ENCODE measurements at regions not wholly inside any gene's neighbourhood (a gene's known extent, or its start where the extent isn't known, plus 50 kb on each side); places are given as distances from the start of the nearest gene placed in this dataset.
A peak's percentile ranks its signal among the peaks of the same experiment; 100 is the strongest.

GRCh38 chr14:40887912-40888311 is 718.8 kb upstream of the LRFN5 start:
- Histone ChIP-seq H3K9me3 (ENCODE audit: control insufficient read depth, insufficient read depth, low read length) (no peaks in the 10 kb centered on the region), H3K27ac (ENCODE audit: low read depth, low read length) (no peak overlapping the region), H3K36me3 (ENCODE audit: control insufficient read depth, insufficient read depth, low read length) (no peaks in the 10 kb centered on the region), H3K27me3 (ENCODE audit: control insufficient read depth, insufficient read depth, low read length) (no peaks in the 10 kb centered on the region), H3K4me1 (ENCODE audit: control insufficient read depth, insufficient read depth, low read length) (no peaks in the 10 kb centered on the region), H3K4me3 (ENCODE audit: low read depth, low read length) (no peak overlapping the region)
- no CpG with 5 or more reads among the region's 2 CpGs for WGBS (ENCODE audit: insufficient coverage)
- no peak for DNase-seq (ENCODE audit: low read depth in 4 of 6, low spot score in 6 of 6)

GRCh38 chr14:40870252-40870651 is 736.4 kb upstream of the LRFN5 start:
- peak in 2 of 6 donors; percentile 7 to 53 for DNase-seq (ENCODE audit: low read depth in 4 of 6, low spot score in 6 of 6)
- no peaks in the 10 kb centered on the region for H3K27me3 ChIP-seq (ENCODE audit: control insufficient read depth, insufficient read depth, low read length)
- peaks cover 3% of the 10 kb centered on the region for H3K9me3 ChIP-seq (ENCODE audit: control insufficient read depth, insufficient read depth, low read length)
- no CpG with 5 or more reads among the region's 1 CpG for WGBS (ENCODE audit: insufficient coverage)
- H3K4me3 ChIP-seq (ENCODE audit: low read depth, low read length): no peak overlapping the region
- H3K4me1 ChIP-seq (ENCODE audit: control insufficient read depth, insufficient read depth, low read length): no peaks in the 10 kb centered on the region
- no peak overlapping the region for H3K27ac ChIP-seq (ENCODE audit: low read depth, low read length)
- no peaks in the 10 kb centered on the region for H3K36me3 ChIP-seq (ENCODE audit: control insufficient read depth, insufficient read depth, low read length)

DNA sequence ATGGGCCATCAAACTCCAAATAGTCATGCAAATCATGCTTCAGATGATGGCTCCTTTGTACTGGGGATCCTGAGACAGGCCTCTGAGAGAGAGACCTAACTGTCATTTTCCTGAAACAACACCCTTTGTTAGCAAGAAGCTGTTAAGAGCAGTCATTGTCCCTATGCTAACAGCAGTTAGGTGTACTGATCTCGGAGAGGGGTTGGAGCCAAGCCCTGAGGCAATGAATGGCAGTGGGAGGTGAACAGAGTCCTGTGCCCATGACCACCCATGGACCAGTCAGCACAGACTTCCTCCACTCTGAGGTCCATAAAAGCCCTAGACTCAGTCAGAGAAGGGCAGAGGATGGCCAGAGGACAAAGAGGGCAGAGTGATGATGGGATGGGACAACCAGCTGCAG is 747.6 kb upstream of the LRFN5 start:
- WGBS (ENCODE audit: insufficient coverage): no CpG with 5 or more reads among the region's 1 CpG

GRCh38 chr14:40855343-40855742 is 751.3 kb upstream of the LRFN5 start:
- Histone ChIP-seq H3K36me3 (ENCODE audit: control insufficient read depth, insufficient read depth, low read length) (no peaks in the 10 kb centered on the region), H3K4me3 (ENCODE audit: low read depth, low read length) (no peak overlapping the region), H3K27ac (ENCODE audit: low read depth, low read length) (no peak overlapping the region), H3K4me1 (ENCODE audit: control insufficient read depth, insufficient read depth, low read length) (no peaks in the 10 kb centered on the region), H3K27me3 (ENCODE audit: control insufficient read depth, insufficient read depth, low read length) (no peaks in the 10 kb centered on the region), H3K9me3 (ENCODE audit: control insufficient read depth, insufficient read depth, low read length) (no peaks in the 10 kb centered on the region)
- no peak for DNase-seq (ENCODE audit: low read depth in 4 of 6, low spot score in 6 of 6)
- WGBS (ENCODE audit: insufficient coverage): 95% methylated on average over 4 of the region's 6 CpGs

More for the DNA sequence above, 747.6 kb upstream of the LRFN5 start:
- no peak for DNase-seq (ENCODE audit: low read depth in 4 of 6, low spot score in 6 of 6)
- Histone ChIP-seq H3K4me1 (ENCODE audit: control insufficient read depth, insufficient read depth, low read length) (no peaks in the 10 kb centered on the region), H3K4me3 (ENCODE audit: low read depth, low read length) (no peak overlapping the region), H3K27ac (ENCODE audit: low read depth, low read length) (no peak overlapping the region), H3K27me3 (ENCODE audit: control insufficient read depth, insufficient read depth, low read length) (no peaks in the 10 kb centered on the region), H3K9me3 (ENCODE audit: control insufficient read depth, insufficient read depth, low read length) (no peaks in the 10 kb centered on the region), H3K36me3 (ENCODE audit: control insufficient read depth, insufficient read depth, low read length) (no peaks in the 10 kb centered on the region)

DNA sequence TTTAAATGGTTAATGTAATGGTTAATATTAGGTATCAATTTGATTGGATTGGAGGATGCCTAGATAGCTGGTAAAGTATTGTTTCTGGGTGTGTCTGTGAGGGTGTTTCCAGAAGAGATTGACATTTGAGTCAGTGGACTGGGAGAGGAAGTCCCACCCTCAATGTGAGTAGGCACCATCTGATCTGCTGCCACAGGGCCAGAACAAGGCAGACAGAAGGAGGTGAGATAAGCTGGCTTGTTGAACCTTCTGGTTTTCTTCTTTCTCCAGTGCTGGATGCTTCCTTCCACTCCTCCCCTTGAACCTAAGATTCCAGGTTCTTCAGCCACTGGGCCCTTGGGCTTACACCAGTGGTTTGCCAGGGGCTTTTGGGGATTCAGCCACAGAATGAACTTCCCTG is 756.5 kb upstream of the LRFN5 start:
- H3K36me3 ChIP-seq (ENCODE audit: control insufficient read depth, insufficient read depth, low read length): no peaks in the 10 kb centered on the region
- no peaks in the 10 kb centered on the region for H3K9me3 ChIP-seq (ENCODE audit: control insufficient read depth, insufficient read depth, low read length)
- no peak overlapping the region for H3K4me3 ChIP-seq (ENCODE audit: low read depth, low read length)
- DNase-seq (ENCODE audit: low read depth in 4 of 6, low spot score in 6 of 6): no peak
- H3K27me3 ChIP-seq (ENCODE audit: control insufficient read depth, insufficient read depth, low read length): no peaks in the 10 kb centered on the region
- H3K4me1 ChIP-seq (ENCODE audit: control insufficient read depth, insufficient read depth, low read length): no peaks in the 10 kb centered on the region
- no peak overlapping the region for H3K27ac ChIP-seq (ENCODE audit: low read depth, low read length)

DNA sequence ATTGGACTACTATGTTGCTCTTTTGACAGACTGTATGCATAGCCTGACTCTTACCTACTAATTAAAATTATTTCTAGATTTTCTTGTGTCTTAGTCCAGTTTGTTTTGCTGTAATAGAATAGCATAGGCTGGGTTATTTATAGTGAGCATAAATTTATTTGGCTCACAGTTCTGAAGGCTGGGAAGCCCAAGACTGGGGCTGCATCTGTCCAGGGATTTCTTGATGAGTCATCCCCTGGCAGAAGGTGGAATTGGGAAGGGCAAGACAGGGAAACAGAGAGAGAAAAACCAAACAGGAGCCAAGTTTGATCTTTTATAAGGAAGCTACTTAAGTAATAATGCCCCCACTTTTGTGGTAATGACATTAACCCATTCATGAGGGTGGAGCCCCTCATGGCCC is 759.2 kb upstream of the LRFN5 start:
- no peak overlapping the region for H3K27ac ChIP-seq (ENCODE audit: low read depth, low read length)
- DNase-seq (ENCODE audit: low read depth in 4 of 6, low spot score in 6 of 6): no peak

GRCh38 chr14:40842816-40843215 is 763.9 kb upstream of the LRFN5 start:
- no peak for DNase-seq (ENCODE audit: low read depth in 4 of 6, low spot score in 6 of 6)
- no peaks in the 10 kb centered on the region for H3K36me3 ChIP-seq (ENCODE audit: control insufficient read depth, insufficient read depth, low read length)
- no peaks in the 10 kb centered on the region for H3K4me1 ChIP-seq (ENCODE audit: control insufficient read depth, insufficient read depth, low read length)
- H3K27me3 ChIP-seq (ENCODE audit: control insufficient read depth, insufficient read depth, low read length): no peaks in the 10 kb centered on the region
- H3K4me3 ChIP-seq (ENCODE audit: low read depth, low read length): no peak overlapping the region
- H3K9me3 ChIP-seq (ENCODE audit: control insufficient read depth, insufficient read depth, low read length): peaks cover 2% of the 10 kb centered on the region
- H3K27ac ChIP-seq (ENCODE audit: low read depth, low read length): no peak overlapping the region

More for the DNA sequence above, 759.2 kb upstream of the LRFN5 start:
- no peaks in the 10 kb centered on the region for H3K4me1 ChIP-seq (ENCODE audit: control insufficient read depth, insufficient read depth, low read length)
- no peaks in the 10 kb centered on the region for H3K36me3 ChIP-seq (ENCODE audit: control insufficient read depth, insufficient read depth, low read length)
- H3K27me3 ChIP-seq (ENCODE audit: control insufficient read depth, insufficient read depth, low read length): no peaks in the 10 kb centered on the region
- no peak overlapping the region for H3K4me3 ChIP-seq (ENCODE audit: low read depth, low read length)
- H3K9me3 ChIP-seq (ENCODE audit: control insufficient read depth, insufficient read depth, low read length): no peaks in the 10 kb centered on the region

GRCh38 chr14:40841886-40842285 is 764.8 kb upstream of the LRFN5 start:
- Histone ChIP-seq H3K27me3 (ENCODE audit: control insufficient read depth, insufficient read depth, low read length) (no peaks in the 10 kb centered on the region), H3K4me1 (ENCODE audit: control insufficient read depth, insufficient read depth, low read length) (no peaks in the 10 kb centered on the region), H3K4me3 (ENCODE audit: low read depth, low read length) (no peak overlapping the region), H3K27ac (ENCODE audit: low read depth, low read length) (no peak overlapping the region), H3K9me3 (ENCODE audit: control insufficient read depth, insufficient read depth, low read length) (peaks cover 2% of the 10 kb centered on the region), H3K36me3 (ENCODE audit: control insufficient read depth, insufficient read depth, low read length) (no peaks in the 10 kb centered on the region)
- no CpG with 5 or more reads among the region's 1 CpG for WGBS (ENCODE audit: insufficient coverage)
- peak in 1 of 6 donors; percentile 9 for DNase-seq (ENCODE audit: low read depth in 4 of 6, low spot score in 6 of 6)

DNA sequence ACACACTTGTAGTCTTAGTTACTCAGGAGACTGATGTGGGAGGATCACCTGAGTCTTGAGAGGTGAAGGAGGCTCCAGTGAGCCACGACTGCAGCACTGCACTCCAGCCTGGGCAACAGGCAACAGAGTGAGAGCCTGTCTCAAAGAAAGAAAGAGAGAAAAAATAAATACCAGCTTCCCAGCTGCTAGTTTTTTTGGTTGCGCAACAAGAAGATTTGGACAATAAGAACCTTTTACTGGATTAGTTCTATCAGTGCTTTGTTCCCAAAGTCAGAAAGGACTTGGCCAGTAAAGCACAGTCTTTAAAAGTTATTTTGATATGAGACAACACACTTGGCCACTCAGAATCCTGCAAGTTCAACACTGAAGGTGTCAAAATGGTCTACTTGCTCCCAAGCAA is 768.1 kb upstream of the LRFN5 start:
- no peaks in the 10 kb centered on the region for H3K27me3 ChIP-seq (ENCODE audit: control insufficient read depth, insufficient read depth, low read length)
- WGBS (ENCODE audit: insufficient coverage): no CpG with 5 or more reads among the region's 2 CpGs

DNA sequence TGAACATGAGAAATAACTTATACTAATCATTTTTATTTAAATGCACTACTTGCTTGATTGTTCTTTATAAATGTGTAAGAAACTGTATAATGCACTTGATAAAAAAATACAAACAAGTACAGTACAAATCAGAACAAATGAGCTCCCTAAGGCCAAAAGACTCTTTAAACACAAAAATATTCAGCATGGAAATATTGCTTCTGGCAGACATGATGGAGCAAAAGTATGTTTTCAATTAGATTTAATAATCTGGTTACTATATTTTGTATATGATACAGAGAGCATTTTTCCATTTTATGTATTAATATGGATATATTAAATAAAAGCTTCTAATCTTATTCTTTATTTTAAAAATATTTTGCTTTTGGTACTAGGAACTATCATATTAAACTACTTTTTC is 800.2 kb upstream of the LRFN5 start:
- no peak overlapping the region for H3K27ac ChIP-seq (ENCODE audit: low read depth, low read length)
- no peaks in the 10 kb centered on the region for H3K36me3 ChIP-seq (ENCODE audit: control insufficient read depth, insufficient read depth, low read length)
- H3K9me3 ChIP-seq (ENCODE audit: control insufficient read depth, insufficient read depth, low read length): no peaks in the 10 kb centered on the region
- no peaks in the 10 kb centered on the region for H3K27me3 ChIP-seq (ENCODE audit: control insufficient read depth, insufficient read depth, low read length)
- no peak overlapping the region for H3K4me3 ChIP-seq (ENCODE audit: low read depth, low read length)
- no peaks in the 10 kb centered on the region for H3K4me1 ChIP-seq (ENCODE audit: control insufficient read depth, insufficient read depth, low read length)
- DNase-seq (ENCODE audit: low read depth in 4 of 6, low spot score in 6 of 6): no peak

More for the DNA sequence above, 768.1 kb upstream of the LRFN5 start:
- no peaks in the 10 kb centered on the region for H3K4me1 ChIP-seq (ENCODE audit: control insufficient read depth, insufficient read depth, low read length)
- H3K36me3 ChIP-seq (ENCODE audit: control insufficient read depth, insufficient read depth, low read length): no peaks in the 10 kb centered on the region
- no peak for DNase-seq (ENCODE audit: low read depth in 4 of 6, low spot score in 6 of 6)
- H3K9me3 ChIP-seq (ENCODE audit: control insufficient read depth, insufficient read depth, low read length): peaks cover 2% of the 10 kb centered on the region
- H3K27ac ChIP-seq (ENCODE audit: low read depth, low read length): no peak overlapping the region
- no peak overlapping the region for H3K4me3 ChIP-seq (ENCODE audit: low read depth, low read length)

DNA sequence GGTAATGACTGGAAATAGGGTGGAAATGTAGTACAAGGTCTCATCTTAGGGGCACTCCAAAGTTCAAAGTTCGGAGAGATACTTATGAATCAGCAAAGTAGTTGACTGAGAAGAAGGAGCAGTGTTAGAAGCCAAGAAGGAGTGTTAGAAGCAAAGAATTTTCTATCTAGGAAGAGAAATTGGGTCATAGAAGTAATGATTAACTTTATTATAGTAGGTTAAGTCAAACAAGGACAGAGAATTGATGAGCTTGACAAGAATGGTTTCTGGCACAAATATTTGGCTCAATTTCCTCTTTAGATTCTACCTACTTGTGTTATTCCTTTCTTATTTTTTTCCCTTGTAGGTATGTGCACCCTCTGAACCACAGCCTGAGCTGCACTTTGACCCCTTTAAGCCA is 810.5 kb upstream of the LRFN5 start:
- Histone ChIP-seq H3K4me3 (ENCODE audit: low read depth, low read length) (no peak overlapping the region), H3K27me3 (ENCODE audit: control insufficient read depth, insufficient read depth, low read length) (no peaks in the 10 kb centered on the region), H3K4me1 (ENCODE audit: control insufficient read depth, insufficient read depth, low read length) (no peaks in the 10 kb centered on the region), H3K9me3 (ENCODE audit: control insufficient read depth, insufficient read depth, low read length) (no peaks in the 10 kb centered on the region), H3K36me3 (ENCODE audit: control insufficient read depth, insufficient read depth, low read length) (no peaks in the 10 kb centered on the region), H3K27ac (ENCODE audit: low read depth, low read length) (no peak overlapping the region)
- DNase-seq (ENCODE audit: low read depth in 4 of 6, low spot score in 6 of 6): no peak
- 43% methylated on average over 1 of the region's 1 CpG for WGBS (ENCODE audit: insufficient coverage)
